DMS114 treated with DMSO at 0.1 percent for 48 hours (cell line): ENCODE measurements at regions not wholly inside any gene's neighbourhood (a gene's known extent, or its start where the extent isn't known, plus 50 kb on each side); places are given as distances from the start of the nearest gene placed in this dataset.
"Not testable (repeated sequence)": the region's sequence is repeated elsewhere in the genome, so short reads cannot be mapped to it uniquely, and the experiment has no call there.

ENCODE experiments used
- DNase-seq: peaks from one replicate; lab custom pipeline; 2025; ENCODE audit not compliant: unreplicated experiment; lab: John Stamatoyannopoulos, UW

DNA sequence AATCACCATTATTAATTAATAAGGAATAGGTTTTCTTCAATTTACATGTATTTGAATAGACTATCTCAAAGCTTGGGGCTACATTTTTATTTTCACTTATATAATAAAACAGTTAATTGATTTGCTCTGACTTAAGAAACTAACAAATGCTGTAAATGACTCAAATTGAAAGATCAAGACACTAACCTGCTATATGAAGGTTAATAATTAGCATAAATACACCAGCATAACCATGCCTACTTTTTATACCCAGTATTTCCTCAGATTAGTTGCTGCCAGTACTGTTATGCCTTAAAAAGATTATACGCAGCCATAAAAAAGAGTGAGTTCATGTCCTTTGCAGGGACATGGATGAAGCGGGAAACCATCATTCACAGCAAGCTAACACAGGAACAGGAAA, 1545.1 kb downstream of the AMY1C start:
- DNase-seq = no peak

- DNase-seq = no peak
Observed at GRCh38 chr1:105310063-105310462, 1560.4 kb downstream of the AMY1C start.

DNA sequence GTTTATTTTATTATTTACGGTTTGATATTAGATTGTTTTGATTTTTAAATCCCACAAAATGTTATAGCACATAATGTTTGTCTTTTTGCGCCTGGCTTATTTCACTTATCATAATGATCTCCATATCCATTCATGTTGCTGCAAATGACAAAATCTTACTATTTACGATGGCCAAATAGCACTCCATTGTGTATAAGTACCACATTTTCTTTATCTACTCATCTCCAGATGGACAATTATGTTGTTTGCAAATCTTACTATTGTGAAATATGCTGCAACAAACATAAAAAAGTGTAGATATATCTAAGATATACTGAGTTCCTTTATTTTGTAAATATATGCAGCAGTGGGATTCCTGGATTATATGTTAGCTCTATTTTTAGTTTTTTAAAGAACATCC, 1568.3 kb downstream of the AMY1C start:
- DNase-seq = no peak

- no peak for DNase-seq
Observed at GRCh38 chr1:105326886-105327285, 1577.2 kb downstream of the AMY1C start.

DNA sequence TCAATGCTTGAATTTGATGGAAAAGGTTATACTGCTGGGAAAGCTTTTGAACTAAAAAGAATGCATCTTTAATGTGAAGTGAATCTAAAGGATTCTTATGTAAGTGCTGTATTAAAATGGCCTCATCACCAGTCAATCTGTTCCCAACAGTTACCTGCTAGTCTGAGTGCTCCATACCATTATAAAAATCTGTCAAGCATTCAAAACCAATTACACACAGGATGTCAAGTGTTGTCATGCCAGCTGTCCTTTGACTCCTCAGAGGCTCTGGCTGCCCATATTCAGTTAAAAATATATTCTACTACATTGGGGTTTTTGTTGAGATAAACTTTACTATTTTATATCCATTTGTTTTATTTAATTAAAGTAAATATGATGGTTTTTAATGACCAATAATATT, 1587.7 kb downstream of the AMY1C start:
- no peak for DNase-seq

DNA sequence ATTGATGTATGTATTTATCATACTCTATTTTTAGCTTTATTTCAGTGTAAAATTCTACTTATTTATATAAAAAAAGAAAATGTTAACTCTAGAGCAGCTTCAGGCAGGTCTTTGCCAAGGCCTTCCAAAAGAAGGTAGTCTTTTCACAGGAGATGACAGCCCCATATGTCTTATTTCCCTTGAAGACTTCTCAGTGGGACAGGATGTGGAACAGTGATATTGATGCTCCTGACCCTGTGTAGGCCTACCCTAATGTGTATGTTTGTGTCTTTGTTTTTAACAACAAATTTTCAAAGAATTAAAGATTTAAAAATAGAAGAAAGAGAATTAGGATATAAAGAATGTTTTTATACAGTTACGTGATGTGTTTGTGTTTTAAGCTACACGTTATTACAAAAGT, 1593.6 kb downstream of the AMY1C start:
- no peak for DNase-seq

DNA sequence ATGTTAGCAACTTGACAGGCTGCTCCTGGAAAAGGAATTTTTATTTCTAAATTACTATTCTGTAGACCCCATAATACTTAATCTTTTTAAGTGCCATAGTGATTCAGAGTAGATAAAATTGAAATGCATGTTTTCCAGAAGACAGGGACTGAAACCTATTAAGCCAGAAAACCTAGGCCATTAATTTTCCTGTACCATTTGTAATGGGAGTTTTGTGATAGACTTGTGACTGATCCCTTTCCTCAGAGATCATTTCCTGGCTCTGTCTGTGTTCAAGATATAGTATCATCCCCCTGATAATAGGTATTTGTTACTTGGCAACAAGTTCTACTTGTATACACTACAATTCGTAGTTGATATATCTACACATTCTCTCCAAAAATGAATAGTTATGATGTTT, 1609.8 kb downstream of the AMY1C start:
- no peak for DNase-seq

DNA sequence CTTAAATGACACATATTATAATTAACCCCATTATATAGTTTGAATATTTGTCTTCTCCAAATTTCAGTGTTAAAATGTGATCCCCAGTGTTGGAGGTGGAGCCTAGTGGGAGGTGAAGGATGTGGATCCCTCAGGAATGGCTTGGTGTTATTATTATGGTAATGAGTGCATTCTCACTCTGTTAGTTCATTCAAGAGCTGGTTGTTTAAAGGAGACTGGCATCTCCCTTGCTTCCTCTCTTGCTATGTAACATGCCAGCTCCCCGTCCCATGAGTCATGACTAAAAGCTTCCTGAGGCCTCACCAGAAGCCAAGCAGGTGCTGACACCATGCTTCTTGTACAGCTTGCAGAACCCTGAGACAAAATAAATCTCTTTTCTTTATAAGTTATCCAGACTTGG, 1612.7 kb downstream of the AMY1C start:
- no peak for DNase-seq

DNA sequence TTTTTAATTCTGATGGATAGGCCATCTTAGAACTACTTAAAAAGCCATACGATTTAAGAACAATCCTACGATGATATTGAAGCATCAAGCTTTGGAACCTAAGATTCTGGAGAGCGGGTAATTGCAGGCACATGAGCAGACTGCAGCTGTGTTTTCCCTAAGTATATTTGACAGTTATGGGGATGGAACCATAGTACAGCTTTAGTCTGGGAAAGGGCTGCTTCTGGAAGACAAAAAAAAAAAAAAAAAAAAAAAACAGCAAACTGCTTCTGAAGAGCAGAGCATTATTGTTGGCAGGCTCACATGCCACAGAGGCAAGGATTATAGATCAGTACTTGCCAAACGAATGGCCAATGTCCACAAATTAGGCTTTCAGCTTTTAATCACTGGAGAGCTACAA, 1618.7 kb downstream of the AMY1C start:
- no peak for DNase-seq

GRCh38 chr1:105373681-105374080, 1624.0 kb downstream of the AMY1C start:
- DNase-seq = no peak

- DNase-seq = no peak
Observed at GRCh38 chr1:105386489-105386888, 1636.8 kb downstream of the AMY1C start.

DNA sequence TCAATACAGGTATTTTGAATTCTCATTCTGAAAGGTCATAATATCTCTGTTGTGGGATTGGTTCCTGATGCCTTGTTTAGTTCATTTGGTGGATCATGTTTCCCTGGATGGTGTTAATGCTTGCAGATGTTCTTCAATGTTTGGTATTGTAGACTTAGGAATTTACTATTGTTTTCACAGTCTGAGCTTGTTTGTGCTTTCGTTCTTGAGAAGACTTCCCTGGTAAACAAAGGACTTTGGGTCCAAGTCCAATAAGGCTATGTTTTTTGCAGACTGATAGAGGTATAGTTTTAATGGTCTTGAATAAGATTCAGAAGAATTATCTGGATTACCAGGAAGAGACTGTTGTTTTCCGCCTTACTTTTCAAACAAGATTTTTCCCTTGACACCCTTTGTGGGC, 1646.3 kb downstream of the AMY1C start:
- DNase-seq = no peak

- no peak for DNase-seq
Observed at GRCh38 chr1:105398909-105399308, 1649.2 kb downstream of the AMY1C start.

DNA sequence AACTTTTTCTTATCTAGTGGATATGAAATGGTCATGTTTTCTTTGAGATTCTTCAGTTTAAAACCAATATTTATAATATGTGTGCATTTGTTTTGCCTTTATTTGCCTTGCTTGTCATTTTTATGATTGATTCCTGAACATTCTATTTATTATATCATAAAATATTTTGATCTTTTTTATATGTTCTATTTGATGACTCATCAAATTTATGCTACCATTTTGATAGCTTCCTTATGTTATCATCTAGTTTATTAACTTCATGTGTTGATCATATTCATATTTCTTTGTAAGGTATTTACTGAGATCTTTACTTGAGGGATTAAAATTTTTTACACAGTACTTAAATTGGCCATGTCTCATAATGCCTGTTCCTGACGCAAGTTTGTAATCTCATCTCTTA, 1650.0 kb downstream of the AMY1C start:
- DNase-seq = no peak

- DNase-seq = no peak
Observed at GRCh38 chr1:105416261-105416660, 1640.2 kb upstream of the PRMT6 start.

DNA sequence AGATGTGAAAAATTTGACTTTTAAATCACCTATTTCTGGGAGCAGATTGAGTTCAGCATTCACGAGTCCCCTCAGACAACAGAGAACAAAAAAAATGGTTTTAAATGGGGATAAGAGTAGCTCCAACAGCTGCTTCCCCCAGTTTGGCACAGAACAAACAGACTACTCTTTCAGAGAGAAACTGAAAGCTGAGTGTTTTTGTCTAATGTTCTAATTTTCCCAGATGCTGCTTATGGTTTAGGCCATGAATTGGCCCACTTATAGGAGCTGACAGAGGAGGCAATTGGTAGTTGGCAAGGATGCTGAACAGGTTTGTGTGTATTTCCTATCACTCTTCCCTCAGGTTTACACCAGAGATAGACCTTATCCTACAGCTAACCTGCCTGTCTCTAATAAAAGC, 1637.4 kb upstream of the PRMT6 start:
- DNase-seq = no peak

DNA sequence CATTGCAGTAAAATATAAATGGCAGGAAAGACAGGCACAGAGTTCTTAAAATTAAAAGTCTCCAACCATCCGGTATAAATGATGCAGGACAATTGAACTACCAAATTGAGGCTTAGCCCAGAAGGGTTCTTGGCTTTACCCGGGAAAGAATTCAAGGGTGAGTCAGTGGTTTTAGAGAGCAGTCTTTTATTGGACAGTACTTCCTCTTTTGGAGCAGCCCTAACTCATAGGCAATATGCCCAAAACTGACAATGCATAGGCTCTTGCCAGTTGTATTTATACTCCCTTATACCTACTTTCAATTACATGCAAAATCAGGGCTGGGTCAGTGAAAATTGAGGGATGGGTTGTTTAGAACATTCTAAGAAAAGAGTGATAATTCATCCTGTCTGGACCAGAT, 1628.9 kb upstream of the PRMT6 start:
- DNase-seq = peak; percentile 61

DNA sequence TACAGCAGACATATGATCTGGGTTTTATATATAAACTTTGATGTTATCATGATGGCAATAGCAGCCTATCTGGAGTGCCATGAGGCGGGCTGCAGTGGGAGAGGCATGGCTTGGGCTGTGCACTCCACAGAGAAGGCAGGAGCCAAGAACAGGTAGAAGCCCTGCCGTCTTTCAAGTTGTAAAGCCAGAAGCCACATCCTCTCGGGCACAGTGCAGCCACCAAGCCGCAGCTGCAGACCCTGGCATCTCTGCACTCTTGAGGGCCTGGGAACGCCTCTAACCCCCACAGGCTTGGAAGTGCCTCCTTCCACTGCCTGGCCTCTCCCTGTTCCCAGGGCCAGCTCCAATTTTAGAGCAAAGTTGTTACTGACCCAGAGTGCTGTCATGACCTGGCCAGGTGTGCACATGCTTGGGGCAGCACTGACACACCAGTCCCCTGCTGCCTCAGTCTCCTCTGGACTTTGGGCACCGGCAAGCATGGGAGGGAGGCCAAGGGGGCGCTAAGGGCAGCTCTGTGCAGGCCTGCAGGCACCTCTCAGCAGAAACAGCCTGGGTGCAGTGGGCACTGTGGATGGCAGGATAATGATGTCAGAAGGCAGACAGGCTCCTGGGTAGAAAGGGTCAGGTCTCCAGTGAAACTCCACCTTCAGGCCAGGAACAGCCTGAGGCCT, 1619.8 kb upstream of the PRMT6 start:
- no peak for DNase-seq

DNA sequence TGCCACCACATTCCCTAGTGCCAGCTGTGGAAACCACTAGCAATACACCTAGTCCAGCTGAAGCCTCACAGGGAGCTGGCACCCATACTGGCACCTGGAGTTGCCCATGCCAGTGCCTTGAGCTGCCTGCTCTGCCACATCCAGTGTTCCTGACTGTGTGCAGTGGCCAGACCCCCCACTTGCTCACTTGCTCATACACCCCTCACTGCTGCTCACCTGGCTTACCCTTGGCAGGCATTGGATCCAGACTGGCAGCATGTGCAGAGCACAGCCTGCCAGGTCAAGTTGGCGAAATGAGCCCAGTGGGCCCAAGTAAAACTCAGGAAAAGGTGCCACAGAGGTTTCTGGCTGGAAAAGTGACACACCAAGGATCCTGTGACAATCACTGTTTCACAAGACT, 1618.6 kb upstream of the PRMT6 start:
- no peak for DNase-seq

- no peak for DNase-seq
Observed at GRCh38 chr1:105442901-105443300, 1613.6 kb upstream of the PRMT6 start.

DNA sequence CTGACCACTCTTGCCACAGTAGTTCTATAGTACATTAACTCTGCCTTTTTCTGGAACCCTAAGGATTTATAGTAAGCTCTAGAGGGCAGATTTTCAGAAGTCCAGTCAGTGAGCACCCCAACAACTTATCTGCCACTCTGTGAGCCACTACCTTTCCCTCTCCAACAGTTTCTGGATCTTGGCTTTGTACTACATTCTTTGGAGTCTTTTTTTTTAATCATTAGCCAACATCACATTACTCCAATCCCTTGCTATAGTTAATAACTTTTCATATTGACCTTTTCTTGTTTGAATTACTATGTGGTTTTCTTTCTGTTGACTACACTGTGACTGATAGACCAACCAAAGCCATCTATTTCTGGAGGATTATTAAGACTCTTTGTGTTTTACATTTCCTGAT, 1596.7 kb upstream of the PRMT6 start:
- DNase-seq = no peak

- no peak for DNase-seq
Observed at GRCh38 chr1:105462308-105462707, 1594.2 kb upstream of the PRMT6 start.

DNA sequence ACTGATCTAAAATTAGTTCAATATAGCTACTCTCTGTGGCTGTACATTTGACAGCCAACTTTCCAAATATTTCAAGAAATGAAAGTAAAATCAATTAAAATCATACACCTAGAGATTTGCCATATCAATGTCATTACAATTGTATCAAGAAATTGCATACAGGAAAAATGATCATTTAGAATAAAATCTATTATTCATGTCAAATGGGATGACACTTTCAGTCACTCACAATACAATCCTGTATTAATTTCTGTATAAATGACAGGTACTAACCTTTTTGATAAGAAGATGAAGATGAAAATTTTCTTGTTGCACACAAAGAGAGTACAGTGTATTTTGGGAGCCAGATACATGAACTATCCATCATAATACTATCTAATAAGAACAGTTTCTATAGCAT, 1588.9 kb upstream of the PRMT6 start:
- DNase-seq = no peak

DNA sequence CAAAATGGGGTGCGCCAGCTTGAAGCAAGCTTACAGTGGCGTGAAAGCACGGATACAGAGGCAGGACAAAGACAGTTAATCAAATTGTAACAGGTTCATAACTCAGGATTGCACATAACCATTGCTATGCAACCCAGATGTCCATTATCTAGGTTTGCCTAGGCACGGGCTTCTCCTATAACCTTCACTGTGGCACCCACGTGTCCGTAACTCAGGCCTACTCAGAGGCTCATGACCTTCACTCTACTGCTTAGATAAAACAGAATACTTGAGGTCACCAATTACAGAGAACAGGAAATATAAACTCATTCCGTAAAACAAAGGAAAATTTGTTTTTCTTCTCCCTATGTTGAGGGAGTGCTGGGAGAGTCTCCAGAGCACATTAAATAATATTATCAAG, 1585.9 kb upstream of the PRMT6 start:
- not testable (repeated sequence) for DNase-seq
